Esophagus squamous epithelium (tissue), 5 donors: ENCODE measurements at regions not wholly inside any gene's neighbourhood (a gene's known extent, or its start where the extent isn't known, plus 50 kb on each side); places are given as distances from the start of the nearest gene placed in this dataset.

Experiments
- DNase-seq: peaks from one replicate; lab custom pipeline; 2025; lab: John Stamatoyannopoulos, UW
- H3K27ac ChIP-seq, 4 donors: fragments of 200-600 bp; sonication (generic); one replicate each; pipeline ENCODE4 v1.5.1; 2016 to 2019; ENCODE audit warnings: mild to moderate bottlenecking in 1 of 4
- H3K27me3 ChIP-seq, 4 donors: fragments of 200-600 bp; sonication (generic); 1 replicate in 3 of 4; 2 replicates in 1 of 4; pipeline versions ENCODE4 v1.5.1 to v1.6.0; 2017 to 2021; ENCODE audit warnings: antibody characterized with exemption in 1 of 4
- H3K36me3 ChIP-seq, 3 donors: fragments of 200-600 bp; sonication (generic); one replicate each; pipeline ENCODE4 v1.5.1; 2016 to 2019
- H3K4me1 ChIP-seq, 3 donors: fragments of 200-600 bp; sonication (generic); one replicate each; pipeline ENCODE4 v1.5.1; 2017 to 2019
- H3K4me3 ChIP-seq, 4 donors: fragments of 200-600 bp; sonication (generic); 1 replicate in 3 of 4; 2 replicates in 1 of 4; pipeline ENCODE4 v1.5.1; 2016 to 2019; ENCODE audit warnings: mild to moderate bottlenecking in 2 of 4, moderate library complexity in 1 of 4
- H3K9me3 ChIP-seq, 3 donors: fragments of 200-600 bp; sonication (generic); one replicate each; pipeline ENCODE4 v1.5.1; 2016 to 2019
- CTCF ChIP-seq, 6 experiments: fragments of 450-650 bp in 4 of 6; fragments of 200-600 bp in 2 of 6; sonication (generic) in 2 of 6; IDR thresholded peaks; one replicate each; pipeline ENCODE4 v1.5.1; 2016 to 2019; ENCODE audit warnings: antibody characterized with exemption in 6 of 6, mild to moderate bottlenecking in 4 of 6, moderate library complexity in 4 of 6
- POLR2A ChIP-seq, 4 donors: fragments of 450-650 bp; IDR thresholded peaks; one replicate each; pipeline ENCODE4 v1.6.1; 2017; ENCODE audit warnings: antibody characterized with exemption in 4 of 4, mild to moderate bottlenecking in 4 of 4, moderate library complexity in 3 of 4
- WGBS, 2 donors: methylation state at CpG; one replicate each; pipeline ENCODE4 v1.1.5; 2018; 5-methylcytosine and 5-hydroxymethylcytosine counted together
- intact Hi-C: fragments of 100-400 bp; cut with DNase I; formaldehyde crosslinking; loops from one replicate; pipeline ENCODE4 v1.15.0; 2022
- donor health status: DM: yes; HTN: yes; CAD: no.

DNA sequence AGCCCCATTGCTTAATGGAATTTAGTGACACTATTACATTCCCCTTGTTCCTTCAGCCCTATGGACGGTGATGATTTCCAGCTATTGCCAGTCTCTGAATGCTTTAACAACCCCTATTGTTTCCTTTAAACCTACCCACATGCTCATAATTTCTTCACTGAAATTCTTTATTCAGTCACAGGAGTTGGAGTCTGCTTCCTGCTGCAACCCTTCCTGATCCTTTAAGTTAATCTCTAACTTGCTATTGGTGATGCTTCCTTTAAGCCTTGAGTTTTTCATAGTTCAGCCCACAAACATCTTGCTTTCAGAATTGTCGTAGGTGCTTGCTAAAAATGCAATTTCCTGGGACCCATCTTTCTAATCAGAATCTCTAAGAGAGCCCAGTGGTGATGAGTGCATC lies 66.3 kb upstream of the TNFAIP3 start:
- H3K36me3 ChIP-seq = no peaks in the 10 kb centered on the region
- H3K27ac ChIP-seq = no peak overlapping the region
- no peak overlapping the region for H3K4me3 ChIP-seq
- H3K4me1 ChIP-seq = peaks cover 5 to 39% (median 21%) of the 10 kb centered on the region in 3 donors
- H3K27me3 ChIP-seq = no peaks in the 10 kb centered on the region
- WGBS, 2 donors = 82 to 92% methylated on average over 2 of the region's 2 CpGs
- TF ChIP-seq POLR2A (IDR thresholded peaks at IDR 0.05) (no peak), CTCF (IDR thresholded peaks at IDR 0.05) (no peak)
- no peak for DNase-seq
- H3K9me3 ChIP-seq = no peaks in the 10 kb centered on the region
- intact Hi-C loops = no loop called here

DNA sequence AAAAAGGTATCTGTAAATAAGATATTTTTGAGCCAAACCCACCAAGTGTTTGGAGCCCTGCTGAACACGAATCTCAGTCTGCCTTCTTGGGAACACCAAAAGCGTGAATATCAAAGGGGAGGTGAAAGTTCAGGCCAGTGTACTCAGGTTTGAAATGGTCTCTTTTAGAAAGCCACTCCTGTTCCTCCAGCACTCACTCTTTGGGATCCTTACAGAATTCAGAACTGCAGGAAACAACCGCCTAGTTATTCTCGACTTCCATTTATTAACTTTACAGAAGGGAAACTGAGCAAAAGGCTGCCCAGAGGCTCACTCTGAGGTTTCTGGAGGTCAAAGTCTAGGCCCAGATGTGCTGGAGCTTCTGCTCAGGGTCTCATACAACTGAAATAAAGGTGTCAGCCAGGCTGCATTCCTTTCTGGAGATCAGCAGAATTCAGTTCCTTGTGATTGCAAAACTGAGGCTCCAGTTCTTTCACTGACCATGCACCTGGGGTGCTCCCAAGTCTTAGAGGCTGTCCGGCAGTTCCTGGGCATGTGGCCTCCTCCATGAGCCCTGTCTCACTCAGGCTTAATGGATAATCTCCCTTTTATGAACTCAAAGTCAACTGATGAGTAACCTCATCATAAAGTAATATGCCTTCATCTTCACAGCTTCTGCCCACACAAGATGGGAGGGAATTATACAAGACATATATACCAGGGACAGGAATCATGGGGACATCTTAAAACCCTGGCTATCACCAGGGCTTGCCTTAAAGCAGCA lies 65.5 kb upstream of the TNFAIP3 start:
- TF ChIP-seq CTCF (IDR thresholded peaks at IDR 0.05) = no peak
- H3K4me3 ChIP-seq = no peak overlapping the region

DNA sequence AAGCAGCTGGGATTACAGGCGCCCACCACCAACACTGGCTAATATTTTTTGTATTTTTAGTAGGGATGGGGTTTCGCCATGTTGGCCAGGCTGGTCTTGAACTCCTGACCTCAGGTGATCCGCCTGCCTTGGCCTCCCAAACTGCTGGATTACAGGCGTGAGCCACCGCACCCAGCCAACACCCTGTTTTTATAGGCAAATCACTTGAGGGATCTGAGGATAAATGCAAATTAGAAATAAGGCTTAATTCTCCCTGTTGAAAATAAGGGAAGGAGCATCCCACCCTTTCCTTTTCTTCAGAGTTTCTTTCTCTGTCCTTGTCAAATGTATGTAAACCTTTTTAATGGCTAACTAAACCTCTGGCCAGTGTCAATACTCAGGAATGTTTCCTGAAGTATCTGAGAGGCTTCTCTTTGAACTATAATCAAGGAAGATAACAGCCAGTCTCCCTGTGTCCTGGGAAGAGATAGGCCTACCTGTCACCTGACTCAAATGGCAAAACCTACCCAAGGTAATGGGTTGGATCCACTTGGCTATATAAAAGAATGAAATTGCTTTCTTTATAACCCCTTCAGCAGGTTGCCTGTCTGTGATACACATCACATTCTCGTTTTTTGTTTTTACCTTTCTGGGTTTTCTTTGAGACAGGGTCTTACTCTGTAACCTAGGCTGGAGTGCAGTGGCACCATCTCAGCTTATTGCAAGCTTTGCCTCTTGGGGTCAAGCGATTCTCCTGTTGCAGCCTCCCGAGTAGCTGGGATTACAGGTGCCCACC lies 64.5 kb upstream of the TNFAIP3 start:
- Histone ChIP-seq H3K4me1 (peaks cover 5 to 39% (median 21%) of the 10 kb centered on the region in 3 donors), H3K27ac (no peak overlapping the region), H3K27me3 (no peaks in the 10 kb centered on the region), H3K4me3 (no peak overlapping the region), H3K36me3 (no peaks in the 10 kb centered on the region), H3K9me3 (no peaks in the 10 kb centered on the region)
- WGBS, 2 donors = 95 to 100% methylated on average over 4 to 8 of the region's 8 CpGs
- TF ChIP-seq CTCF (IDR thresholded peaks at IDR 0.05) = no peak
- TF ChIP-seq POLR2A (IDR thresholded peaks at IDR 0.05) = no peak
- intact Hi-C loops = no loop called here
- DNase-seq = no peak

More for the DNA sequence above, 65.5 kb upstream of the TNFAIP3 start:
- H3K27me3 ChIP-seq = no peaks in the 10 kb centered on the region
- H3K9me3 ChIP-seq = no peaks in the 10 kb centered on the region
- WGBS, 2 donors = 89 to 92% methylated on average over 5 of the region's 5 CpGs
- intact Hi-C loops = no loop called here
- peaks cover 5 to 39% (median 21%) of the 10 kb centered on the region in 3 donors for H3K4me1 ChIP-seq
- no peak for DNase-seq
- H3K27ac ChIP-seq = no peak overlapping the region
- no peaks in the 10 kb centered on the region for H3K36me3 ChIP-seq

DNA sequence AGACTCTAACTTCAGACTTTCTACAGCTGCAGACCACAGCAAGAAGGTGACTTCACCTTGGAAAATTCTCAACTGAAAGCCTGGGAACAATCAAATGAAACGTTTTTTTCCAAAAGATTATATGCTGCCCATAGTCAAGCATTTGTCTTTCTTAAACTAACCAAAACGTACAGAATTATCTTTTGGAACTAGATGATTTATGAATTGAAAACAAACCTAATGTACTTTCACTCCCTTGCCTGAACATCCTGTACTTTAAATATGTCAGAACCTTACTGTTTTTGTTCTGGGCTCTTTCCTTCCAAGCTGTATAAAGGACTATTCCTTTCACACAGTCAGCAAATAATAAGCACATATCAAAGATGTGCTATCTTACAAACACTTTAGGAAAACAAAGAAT lies 62.4 kb upstream of the TNFAIP3 start:
- H3K27me3 ChIP-seq = no peaks in the 10 kb centered on the region
- TF ChIP-seq POLR2A (IDR thresholded peaks at IDR 0.05) (no peak), CTCF (IDR thresholded peaks at IDR 0.05) (no peak)
- no peak for DNase-seq
- no peaks in the 10 kb centered on the region for H3K9me3 ChIP-seq
- H3K36me3 ChIP-seq = no peaks in the 10 kb centered on the region
- H3K4me1 ChIP-seq = peaks cover 5 to 45% (median 21%) of the 10 kb centered on the region in 3 donors
- WGBS, 2 donors = 5 to 11% methylated on average over 2 of the region's 2 CpGs
- H3K27ac ChIP-seq = peak overlapping the region in 3 of 4 donors; percentile 70 to 75 (median 71)
- intact Hi-C loops = loop anchor here (5.0 kb wide), 1 partner anchor 63 kb away; the partner anchor contains the start of gene TNFAIP3
- H3K4me3 ChIP-seq = no peak overlapping the region

- WGBS, 2 donors = 54 to 74% methylated on average over 6 to 7 of the region's 7 CpGs
- H3K36me3 ChIP-seq = no peaks in the 10 kb centered on the region
- H3K4me3 ChIP-seq = no peak overlapping the region
- H3K4me1 ChIP-seq = peaks cover 0 to 39% (median 25%) of the 10 kb centered on the region in 3 donors
- intact Hi-C loops = loop anchor here (5.0 kb wide), 1 partner anchor 62 kb away; the partner anchor contains the start of gene TNFAIP3
- DNase-seq = no peak
- H3K27ac ChIP-seq = peak overlapping the region in 3 of 4 donors; percentile 70 to 75 (median 71)
- no peaks in the 10 kb centered on the region for H3K9me3 ChIP-seq
- TF ChIP-seq CTCF (IDR thresholded peaks at IDR 0.05) = no peak
- TF ChIP-seq POLR2A (IDR thresholded peaks at IDR 0.05) = no peak
- no peaks in the 10 kb centered on the region for H3K27me3 ChIP-seq
These were observed 61.4 kb upstream of the TNFAIP3 start for GRCh38 chr6:137805622-137806021.
